B cell (primary cell): ENCODE measurements at regions not wholly inside any gene's neighbourhood (a gene's known extent, or its start where the extent isn't known, plus 50 kb on each side); places are given as distances from the start of the nearest gene placed in this dataset.

ENCODE experiments used
- EZH2 ChIP-seq: IDR thresholded peaks from 2 replicates; pipeline ENCODE4 v1.6.1; 2012; ENCODE audit warnings: borderline replicate concordance, low read depth, mild to moderate bottlenecking, moderate library complexity, low read length; ENCODE audit not compliant: insufficient read depth, poor library complexity, severe bottlenecking
- TF ChIP-seq, protein P1 (sequence below): fragments of 200-600 bp; IDR thresholded peaks from one replicate; pipeline ENCODE4 v1.8.0; 2022; ENCODE audit warnings: antibody characterized with exemption, mild to moderate bottlenecking

DNA sequence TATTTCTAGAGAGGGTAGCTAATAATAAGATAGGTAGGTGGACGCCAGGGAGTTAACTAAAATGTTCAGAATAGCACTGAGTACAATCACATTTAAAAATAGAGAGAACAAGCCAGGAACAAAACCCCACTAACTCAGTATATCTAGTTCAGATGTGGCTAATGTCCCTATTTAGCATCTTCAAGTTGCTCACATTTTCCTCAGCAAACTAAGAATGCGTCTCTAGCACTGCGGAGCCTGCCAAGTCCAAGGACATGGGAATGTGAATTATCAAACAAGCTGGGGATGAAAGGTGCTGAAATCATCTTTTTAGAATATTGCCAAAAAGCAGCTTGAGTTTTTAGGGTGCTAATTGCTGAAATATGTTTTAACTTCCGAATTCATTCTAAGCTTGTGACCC is 398.5 kb upstream of the FIGN start:
- TF ChIP-seq, protein P1, sequence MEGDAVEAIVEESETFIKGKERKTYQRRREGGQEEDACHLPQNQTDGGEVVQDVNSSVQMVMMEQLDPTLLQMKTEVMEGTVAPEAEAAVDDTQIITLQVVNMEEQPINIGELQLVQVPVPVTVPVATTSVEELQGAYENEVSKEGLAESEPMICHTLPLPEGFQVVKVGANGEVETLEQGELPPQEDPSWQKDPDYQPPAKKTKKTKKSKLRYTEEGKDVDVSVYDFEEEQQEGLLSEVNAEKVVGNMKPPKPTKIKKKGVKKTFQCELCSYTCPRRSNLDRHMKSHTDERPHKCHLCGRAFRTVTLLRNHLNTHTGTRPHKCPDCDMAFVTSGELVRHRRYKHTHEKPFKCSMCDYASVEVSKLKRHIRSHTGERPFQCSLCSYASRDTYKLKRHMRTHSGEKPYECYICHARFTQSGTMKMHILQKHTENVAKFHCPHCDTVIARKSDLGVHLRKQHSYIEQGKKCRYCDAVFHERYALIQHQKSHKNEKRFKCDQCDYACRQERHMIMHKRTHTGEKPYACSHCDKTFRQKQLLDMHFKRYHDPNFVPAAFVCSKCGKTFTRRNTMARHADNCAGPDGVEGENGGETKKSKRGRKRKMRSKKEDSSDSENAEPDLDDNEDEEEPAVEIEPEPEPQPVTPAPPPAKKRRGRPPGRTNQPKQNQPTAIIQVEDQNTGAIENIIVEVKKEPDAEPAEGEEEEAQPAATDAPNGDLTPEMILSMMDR: no peak
- no peak for TF ChIP-seq EZH2
